Common myeloid progenitor, CD34-positive (primary cell): ENCODE measurements at regions not wholly inside any gene's neighbourhood (a gene's known extent, or its start where the extent isn't known, plus 50 kb on each side); places are given as distances from the start of the nearest gene placed in this dataset.

ENCODE experiments used
- CTCF ChIA-PET: fragments of 350-600 bp; sonication (Branson Sonifier 250); formaldehyde crosslinking; loops from one replicate; lab custom pipeline; 2021; ENCODE audit warnings: antibody characterized with exemption; lab: Charles Lee
- POLR2A ChIA-PET: fragments of 350-600 bp; sonication (Branson Sonifier 250); formaldehyde crosslinking; loops from one replicate; lab custom pipeline; 2021; ENCODE audit warnings: antibody characterized with exemption; lab: Charles Lee
- DNase-seq, 3 donors: peaks; one replicate each; pipeline versions ENCODE4 v3.0.0 to v3.0.0-alpha.2; 2013
- H3K27ac ChIP-seq, 2 experiments: 1 replicate in 1 of 2; 2 replicates in 1 of 2; pipeline ENCODE4 v1.7.0; 2013; ENCODE audit warnings: inconsistent platforms in 2 of 2, low read length in 2 of 2, mild to moderate bottlenecking in 2 of 2, low read depth in 1 of 2, moderate library complexity in 1 of 2; ENCODE audit not compliant: severe bottlenecking in 2 of 2, insufficient read depth in 1 of 2, poor library complexity in 1 of 2
- H3K27me3 ChIP-seq, 5 experiments: replicated peaks in 2 of 5; 1 replicate in 3 of 5; 2 replicates in 2 of 5; pipeline versions ENCODE4 v1.6.1 to v1.7.0; 2013; ENCODE audit warnings: low read length in 4 of 5, mild to moderate bottlenecking in 2 of 5, moderate library complexity in 2 of 5, inconsistent platforms in 1 of 5; ENCODE audit not compliant: insufficient read depth in 5 of 5, control insufficient read depth in 4 of 5
- H3K36me3 ChIP-seq, 4 experiments: 1 replicate in 2 of 4; 2 replicates in 2 of 4; pipeline versions ENCODE4 v1.6.1 to v1.7.0; 2013; ENCODE audit warnings: low read length in 3 of 4, control low read depth in 1 of 4, mild to moderate bottlenecking in 1 of 4; ENCODE audit not compliant: control insufficient read depth in 4 of 4, insufficient read depth in 4 of 4
- H3K4me1 ChIP-seq, 4 experiments: 1 replicate in 3 of 4; 2 replicates in 1 of 4; pipeline versions ENCODE4 v1.6.1 to v1.7.1; 2013; ENCODE audit warnings: low read length in 3 of 4, mild to moderate bottlenecking in 3 of 4, control low read depth in 1 of 4, inconsistent platforms in 1 of 4, moderate library complexity in 1 of 4; ENCODE audit not compliant: control insufficient read depth in 4 of 4, insufficient read depth in 4 of 4; ENCODE audit errors: control extremely low read depth in 1 of 4
- H3K4me3 ChIP-seq, 7 experiments: 1 replicate in 4 of 7; 2 replicates in 3 of 7; pipeline versions ENCODE4 v1.5.1 to v1.7.0; 2013; ENCODE audit warnings: mild to moderate bottlenecking in 7 of 7, low read length in 6 of 7, moderate library complexity in 6 of 7, inconsistent platforms in 2 of 7, low read depth in 2 of 7, control low read depth in 1 of 7; ENCODE audit not compliant: insufficient read depth in 4 of 7, control insufficient read depth in 1 of 7; ENCODE audit errors: extremely low read depth in 1 of 7
- H3K9me3 ChIP-seq, 5 experiments: 1 replicate in 4 of 5; 2 replicates in 1 of 5; pipeline versions ENCODE4 v1.6.1 to v1.7.1; 2013; ENCODE audit warnings: low read length in 4 of 5, mild to moderate bottlenecking in 2 of 5, inconsistent platforms in 1 of 5, low read depth in 1 of 5, moderate library complexity in 1 of 5; ENCODE audit not compliant: control insufficient read depth in 4 of 5, insufficient read depth in 2 of 5; ENCODE audit errors: control extremely low read depth in 1 of 5
- WGBS: methylation state at CpG from one replicate; pipeline ENCODE4 v1.1.5; 2013; ENCODE audit not compliant: insufficient coverage; 5-methylcytosine and 5-hydroxymethylcytosine counted together

GRCh38 chr13:109361562-109362289, 424.7 kb downstream of the IRS2 start:
- no peaks in the 10 kb centered on the region for H3K27me3 ChIP-seq
- ChIA-PET POLR2A (no interaction called here), CTCF (no interaction called here)
- DNase-seq, result peak in 2 of 3 donors; percentile 2 to 23
- H3K36me3 ChIP-seq, result no peaks in the 10 kb centered on the region
- peaks cover 0 to 3% (median 0%) of the 10 kb centered on the region in 5 experiments for H3K9me3 ChIP-seq
- WGBS, result 84% methylated on average over 6 of the region's 11 CpGs
- no peak overlapping the region for H3K4me3 ChIP-seq
- no peak overlapping the region for H3K27ac ChIP-seq
- H3K4me1 ChIP-seq, result no peaks in the 10 kb centered on the region

DNA sequence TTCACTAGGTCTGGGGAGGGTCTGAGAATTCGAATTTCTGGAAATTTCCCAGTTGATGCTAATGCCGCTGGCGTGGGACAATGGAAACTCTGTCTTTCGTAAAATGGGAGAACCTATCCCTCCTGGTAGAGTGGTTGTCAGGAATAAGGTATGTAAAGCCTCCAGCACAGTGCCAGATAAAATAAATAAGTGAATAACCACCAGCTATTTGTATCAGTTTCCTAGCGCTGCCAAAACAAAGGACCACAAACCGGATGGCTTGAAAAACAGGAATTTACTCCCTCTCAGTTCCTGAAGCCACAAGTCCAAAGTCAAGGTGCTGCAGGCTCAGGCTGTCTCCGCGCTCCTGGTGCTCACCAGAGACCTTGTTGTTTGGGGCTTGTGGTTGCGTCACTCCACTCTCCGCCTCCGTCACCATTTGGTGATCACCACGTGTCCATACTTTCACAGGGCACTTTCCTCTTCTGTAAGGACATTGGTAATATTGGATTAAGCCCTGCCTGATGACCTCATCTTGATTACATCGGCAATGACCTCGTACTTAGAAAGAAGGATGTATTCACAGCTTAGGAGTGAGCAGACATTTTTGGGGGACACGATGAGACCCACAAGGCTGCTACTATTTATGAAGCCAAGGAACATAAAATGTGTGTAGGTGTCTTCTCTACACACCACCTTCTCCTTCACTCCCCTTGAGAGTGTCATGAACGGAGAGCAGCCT, 428.5 kb downstream of the IRS2 start:
- CTCF ChIA-PET, result no interaction called here
- H3K4me3 ChIP-seq, result no peak overlapping the region
- WGBS, result 98% methylated on average over 12 of the region's 16 CpGs
- no peaks in the 10 kb centered on the region for H3K4me1 ChIP-seq
- H3K36me3 ChIP-seq, result no peaks in the 10 kb centered on the region
- H3K27ac ChIP-seq, result no peak overlapping the region
- POLR2A ChIA-PET, result no interaction called here
- H3K9me3 ChIP-seq, result no peaks in the 10 kb centered on the region
- DNase-seq, result no peak
- peaks cover 0 to 8% (median 2%) of the 10 kb centered on the region in 5 experiments for H3K27me3 ChIP-seq

DNA sequence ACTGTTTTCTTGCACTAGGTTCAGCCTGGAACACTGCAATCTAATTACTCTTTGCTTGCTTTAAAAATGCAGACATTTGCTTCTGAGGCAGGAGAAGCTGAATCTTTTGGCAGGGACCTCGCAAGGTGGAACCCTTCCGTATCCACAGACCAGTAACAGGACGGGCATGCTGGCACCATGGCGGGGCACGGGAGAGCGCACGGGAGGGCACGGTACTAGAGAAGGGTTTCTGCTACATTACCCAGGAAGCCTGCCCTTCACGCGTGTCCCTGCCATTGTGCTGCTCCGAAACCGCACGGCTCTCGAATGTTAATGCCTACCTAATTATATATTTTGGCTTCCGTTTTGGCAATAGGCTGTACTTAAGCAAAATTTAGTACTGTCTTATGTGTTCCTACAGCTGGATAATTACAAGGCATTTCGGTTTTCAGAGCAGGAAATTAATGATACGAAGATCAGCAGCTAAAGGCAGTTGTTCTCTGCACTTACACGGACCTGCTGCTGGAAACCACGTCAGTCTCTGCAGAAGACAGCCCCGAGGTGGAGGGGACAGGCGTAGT, 430.4 kb downstream of the IRS2 start:
- no peaks in the 10 kb centered on the region for H3K9me3 ChIP-seq
- ChIA-PET CTCF (no interaction called here), POLR2A (no interaction called here)
- no peak for DNase-seq
- no peak overlapping the region for H3K27ac ChIP-seq
- H3K4me1 ChIP-seq, result no peaks in the 10 kb centered on the region
- H3K27me3 ChIP-seq, result peaks cover 0 to 8% (median 5%) of the 10 kb centered on the region in 5 experiments
- no peaks in the 10 kb centered on the region for H3K36me3 ChIP-seq
- H3K4me3 ChIP-seq, result no peak overlapping the region
- 93% methylated on average over 12 of the region's 21 CpGs for WGBS

DNA sequence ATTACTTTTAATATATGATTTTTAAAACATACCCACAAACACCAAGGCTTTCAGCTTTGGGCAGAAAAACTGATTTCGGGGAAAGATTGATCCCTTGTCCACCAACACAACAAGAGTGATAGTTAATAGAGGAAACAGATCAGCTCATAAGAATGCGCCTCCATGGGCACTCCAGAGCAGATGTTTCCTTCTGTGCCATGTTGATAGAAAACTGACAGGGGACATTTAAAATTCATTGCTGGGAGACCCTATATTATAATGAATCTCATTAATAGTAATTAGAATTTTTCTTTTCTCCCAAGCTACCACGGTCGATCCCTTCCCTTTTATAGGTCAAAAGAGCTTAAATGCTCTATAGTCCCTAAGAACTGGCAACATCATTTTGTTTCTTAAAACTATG, 431.2 kb downstream of the IRS2 start:
- no CpG with 5 or more reads among the region's 4 CpGs for WGBS
- POLR2A ChIA-PET, result no interaction called here

GRCh38 chr13:109351236-109351635, 435.1 kb downstream of the IRS2 start:
- no peaks in the 10 kb centered on the region for H3K36me3 ChIP-seq
- WGBS, result no CpG with 5 or more reads among the region's 1 CpG
- H3K4me3 ChIP-seq, result no peak overlapping the region
- H3K27ac ChIP-seq, result no peak overlapping the region
- ChIA-PET CTCF (interaction anchor here (0.6 kb wide), 1 partner anchor 181 kb away, joined by 3 read pairs; no protein-coding TSS in a partner anchor), POLR2A (no interaction called here)
- peaks cover 0 to 8% (median 5%) of the 10 kb centered on the region in 5 experiments for H3K27me3 ChIP-seq
- no peaks in the 10 kb centered on the region for H3K4me1 ChIP-seq
- DNase-seq, result no peak
- H3K9me3 ChIP-seq, result no peaks in the 10 kb centered on the region

More for the DNA sequence above, 431.2 kb downstream of the IRS2 start:
- Histone ChIP-seq H3K9me3 (no peaks in the 10 kb centered on the region), H3K27me3 (peaks cover 0 to 8% (median 5%) of the 10 kb centered on the region in 5 experiments), H3K4me1 (no peaks in the 10 kb centered on the region), H3K27ac (no peak overlapping the region), H3K4me3 (no peak overlapping the region), H3K36me3 (no peaks in the 10 kb centered on the region)
- CTCF ChIA-PET, result no interaction called here
- no peak for DNase-seq

DNA sequence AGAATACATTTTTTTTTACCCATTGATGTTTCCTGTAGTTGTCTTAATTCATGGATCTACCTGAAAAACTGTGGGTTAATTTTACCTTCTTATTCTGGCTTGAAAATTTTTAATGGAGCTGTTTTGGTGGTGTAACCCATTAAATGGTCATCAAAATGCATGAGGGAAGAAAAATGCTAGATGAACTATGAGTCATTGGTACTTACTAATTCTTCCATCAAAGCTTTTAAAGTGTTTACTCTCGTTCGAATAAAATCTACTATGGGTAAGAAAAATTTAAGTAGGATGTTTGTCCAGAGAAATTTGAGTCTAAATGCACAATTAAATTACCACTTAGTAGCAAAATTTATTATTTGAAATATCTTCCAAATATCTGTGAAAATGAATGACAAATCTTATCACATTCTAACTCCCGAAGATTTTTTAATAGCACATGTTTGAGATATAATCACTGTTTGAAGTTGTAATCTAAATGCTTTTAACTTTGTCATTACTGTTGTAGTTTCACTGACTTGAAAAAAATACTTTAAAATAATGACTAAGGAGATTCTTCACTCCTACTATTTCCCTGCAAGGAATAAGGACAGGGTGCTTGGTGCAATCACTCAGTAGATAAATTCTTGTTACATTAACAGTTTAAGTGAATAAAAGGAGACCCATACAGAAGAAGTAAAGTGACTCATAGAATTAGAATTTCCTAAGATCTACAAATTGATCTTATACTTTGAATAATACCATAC, 437.7 kb downstream of the IRS2 start:
- Histone ChIP-seq H3K27ac (no peak overlapping the region), H3K9me3 (no peaks in the 10 kb centered on the region), H3K4me1 (no peaks in the 10 kb centered on the region), H3K27me3 (peaks cover 0 to 3% (median 0%) of the 10 kb centered on the region in 5 experiments), H3K4me3 (no peak overlapping the region), H3K36me3 (no peaks in the 10 kb centered on the region)
- DNase-seq, result no peak
- POLR2A ChIA-PET, result no interaction called here
- CTCF ChIA-PET, result no interaction called here
- whole genome bisulfite sequencing, result no CpG with 5 or more reads among the region's 3 CpGs
